ENCODE measurements at regions not wholly inside any gene's neighbourhood (a gene's known extent, or its start where the extent isn't known, plus 50 kb on each side); places are given as distances from the start of the nearest gene placed in this dataset.

DNA sequence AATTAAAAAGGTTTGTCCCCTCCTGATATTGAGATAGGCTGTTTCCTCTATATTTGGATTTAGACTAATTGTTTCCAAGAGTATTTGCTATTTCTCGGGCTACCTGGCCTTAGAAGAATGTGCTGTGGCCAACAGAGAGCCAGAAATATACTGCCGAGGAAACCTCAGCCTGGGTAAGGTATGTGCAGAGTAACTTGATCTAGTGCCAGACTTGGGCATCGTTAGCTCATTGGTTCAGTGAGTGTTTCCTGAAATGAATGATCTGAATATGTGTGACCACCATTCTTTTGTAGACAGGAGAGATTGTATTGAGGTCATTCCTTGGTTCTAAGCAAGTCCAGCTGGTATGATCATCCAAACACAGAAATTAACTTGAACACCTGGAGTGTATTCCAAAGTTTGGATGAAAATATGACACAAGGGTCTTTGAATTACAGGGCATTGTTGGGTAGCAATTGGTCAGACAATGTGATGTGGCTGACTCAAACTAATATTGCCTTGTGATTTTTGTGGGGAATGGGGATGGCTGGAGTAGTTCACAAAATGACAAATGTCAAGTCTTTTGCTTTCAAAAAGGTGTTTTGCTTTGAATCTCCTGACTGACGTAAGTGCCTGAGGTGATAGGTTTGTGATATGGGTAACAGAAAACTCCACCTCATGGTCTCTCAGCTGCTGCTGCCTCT is 100.2 kb upstream of the CXCL13 start:
- Histone ChIP-seq H3K4me1 (no peaks in the 10 kb centered on the region), H3K27me3 (no peaks in the 10 kb centered on the region), H3K4me3 (no peak overlapping the region), H3K4me2 (no peak overlapping the region), H3K9me3 (ENCODE audit: low read depth) (no peaks in the 10 kb centered on the region), H2AFZ (replicated peaks) (no peak overlapping the region), H3K79me2 (ENCODE audit: low read depth) (no peaks in the 10 kb centered on the region), H3K27ac (no peak overlapping the region), H3K36me3 (no peaks in the 10 kb centered on the region), H4K20me1 (ENCODE audit: low read depth) (no peaks in the 10 kb centered on the region), H3F3A (ENCODE audit: low read depth) (no peaks in the 10 kb centered on the region), H3K9ac (no peak overlapping the region)
- Mint-ChIP-seq H3K36me3 (no peaks in the 10 kb centered on the region), H3K27me3 (ENCODE audit: insufficient read depth, low read depth) (peaks cover 3% of the 10 kb centered on the region), H3K9me3 (no peaks in the 10 kb centered on the region), H3K27ac (no peak overlapping the region), H3K4me1 (no peaks in the 10 kb centered on the region), H3K4me3 (no peak overlapping the region)
- no peak for DNase-seq (ENCODE audit: low spot score)
- TF ChIP-seq EZH2phosphoT487 (IDR thresholded peaks at IDR 0.05) (no peak), EZH2 (IDR thresholded peaks at IDR 0.05) (no peak)
- TF ChIP-seq, protein P1, sequence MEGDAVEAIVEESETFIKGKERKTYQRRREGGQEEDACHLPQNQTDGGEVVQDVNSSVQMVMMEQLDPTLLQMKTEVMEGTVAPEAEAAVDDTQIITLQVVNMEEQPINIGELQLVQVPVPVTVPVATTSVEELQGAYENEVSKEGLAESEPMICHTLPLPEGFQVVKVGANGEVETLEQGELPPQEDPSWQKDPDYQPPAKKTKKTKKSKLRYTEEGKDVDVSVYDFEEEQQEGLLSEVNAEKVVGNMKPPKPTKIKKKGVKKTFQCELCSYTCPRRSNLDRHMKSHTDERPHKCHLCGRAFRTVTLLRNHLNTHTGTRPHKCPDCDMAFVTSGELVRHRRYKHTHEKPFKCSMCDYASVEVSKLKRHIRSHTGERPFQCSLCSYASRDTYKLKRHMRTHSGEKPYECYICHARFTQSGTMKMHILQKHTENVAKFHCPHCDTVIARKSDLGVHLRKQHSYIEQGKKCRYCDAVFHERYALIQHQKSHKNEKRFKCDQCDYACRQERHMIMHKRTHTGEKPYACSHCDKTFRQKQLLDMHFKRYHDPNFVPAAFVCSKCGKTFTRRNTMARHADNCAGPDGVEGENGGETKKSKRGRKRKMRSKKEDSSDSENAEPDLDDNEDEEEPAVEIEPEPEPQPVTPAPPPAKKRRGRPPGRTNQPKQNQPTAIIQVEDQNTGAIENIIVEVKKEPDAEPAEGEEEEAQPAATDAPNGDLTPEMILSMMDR (IDR thresholded peaks at IDR 0.05): no peak

DNA sequence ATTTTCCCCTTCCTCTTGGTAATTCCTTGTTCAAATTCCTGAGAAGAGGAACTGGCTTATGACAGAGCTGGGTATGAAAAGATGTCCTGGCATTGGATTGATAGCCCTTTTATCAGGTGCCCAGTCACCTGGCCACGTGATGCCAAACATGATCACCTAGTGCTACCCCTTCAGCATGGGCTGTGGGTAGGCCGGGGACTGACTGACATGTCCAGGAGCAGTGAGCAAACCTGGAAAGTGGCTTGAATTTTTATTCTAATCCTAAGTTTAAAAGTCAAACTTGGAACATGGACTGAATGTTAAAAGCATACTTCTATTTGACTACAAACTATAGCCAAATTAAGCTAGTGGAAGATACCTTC is 99.7 kb upstream of the CXCL13 start:
- Histone ChIP-seq H3F3A (ENCODE audit: low read depth) (no peaks in the 10 kb centered on the region), H3K4me2 (no peak overlapping the region), H3K4me1 (no peaks in the 10 kb centered on the region), H3K36me3 (no peaks in the 10 kb centered on the region), H3K9me3 (ENCODE audit: low read depth) (no peaks in the 10 kb centered on the region), H4K20me1 (ENCODE audit: low read depth) (no peaks in the 10 kb centered on the region), H2AFZ (replicated peaks) (no peak overlapping the region), H3K9ac (no peak overlapping the region), H3K79me2 (ENCODE audit: low read depth) (no peaks in the 10 kb centered on the region), H3K4me3 (no peak overlapping the region), H3K27ac (no peak overlapping the region), H3K27me3 (no peaks in the 10 kb centered on the region)
- Mint-ChIP-seq H3K27ac (no peak overlapping the region), H3K27me3 (ENCODE audit: insufficient read depth, low read depth) (peaks cover 3% of the 10 kb centered on the region), H3K4me1 (no peaks in the 10 kb centered on the region), H3K36me3 (no peaks in the 10 kb centered on the region), H3K4me3 (no peak overlapping the region), H3K9me3 (no peaks in the 10 kb centered on the region)
- TF ChIP-seq, protein P1 (IDR thresholded peaks at IDR 0.05): no peak
- TF ChIP-seq EZH2 (IDR thresholded peaks at IDR 0.05) (no peak), EZH2phosphoT487 (IDR thresholded peaks at IDR 0.05) (no peak)
- DNase-seq (ENCODE audit: low spot score): no peak

DNA sequence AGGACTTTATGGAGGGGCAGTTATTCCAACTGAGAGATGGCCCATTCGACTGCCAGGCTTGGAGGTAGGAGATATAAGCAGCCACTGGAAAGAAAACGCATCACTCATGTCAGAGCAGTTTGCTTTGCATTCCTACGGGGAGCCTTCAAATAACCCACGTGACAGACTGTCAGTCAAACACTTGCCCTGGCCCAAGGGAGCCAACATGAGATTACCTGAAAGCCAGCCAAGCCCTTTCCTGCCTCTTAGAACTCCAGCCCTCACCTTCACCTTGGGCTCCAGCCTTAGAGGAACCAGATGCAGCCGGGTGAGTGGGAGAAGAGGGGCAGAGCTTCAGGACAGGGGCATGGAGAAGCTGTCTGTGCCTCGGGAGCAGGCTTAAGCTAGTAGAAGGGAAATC is 95.3 kb upstream of the CXCL13 start:
- Histone ChIP-seq H3K27ac (no peak overlapping the region), H2AFZ (replicated peaks) (no peak overlapping the region), H3K9ac (no peak overlapping the region), H4K20me1 (ENCODE audit: low read depth) (no peaks in the 10 kb centered on the region), H3K9me3 (ENCODE audit: low read depth) (no peaks in the 10 kb centered on the region), H3K4me2 (no peak overlapping the region), H3K4me3 (no peak overlapping the region), H3K27me3 (no peaks in the 10 kb centered on the region), H3K4me1 (no peaks in the 10 kb centered on the region), H3K79me2 (ENCODE audit: low read depth) (no peaks in the 10 kb centered on the region), H3F3A (ENCODE audit: low read depth) (no peaks in the 10 kb centered on the region), H3K36me3 (no peaks in the 10 kb centered on the region)
- no peaks in the 10 kb centered on the region for H3K9me3 Mint-ChIP-seq
- peaks cover 3% of the 10 kb centered on the region for H3K27me3 Mint-ChIP-seq (ENCODE audit: insufficient read depth, low read depth)
- no peak overlapping the region for H3K27ac Mint-ChIP-seq
- TF ChIP-seq EZH2phosphoT487 (IDR thresholded peaks at IDR 0.05) (no peak), EZH2 (IDR thresholded peaks at IDR 0.05) (no peak)
- TF ChIP-seq, protein P1 (IDR thresholded peaks at IDR 0.05): no peak
- no peak for DNase-seq (ENCODE audit: low spot score)
- H3K4me3 Mint-ChIP-seq: no peak overlapping the region
- no peaks in the 10 kb centered on the region for H3K4me1 Mint-ChIP-seq
- H3K36me3 Mint-ChIP-seq: no peaks in the 10 kb centered on the region
